Ammon's horn (tissue), 1 donor: ENCODE measurements at regions not wholly inside any gene's neighbourhood (a gene's known extent, or its start where the extent isn't known, plus 50 kb on each side); places are given as distances from the start of the nearest gene placed in this dataset.
"Not testable (repeated sequence)": the region's sequence is repeated elsewhere in the genome, so short reads cannot be mapped to it uniquely, and the experiment has no call there.

Experiments
- DNase-seq: peaks from one replicate; pipeline ENCODE4 v3.0.0-alpha.2; 2016; ENCODE audit warnings: low spot score

DNA sequence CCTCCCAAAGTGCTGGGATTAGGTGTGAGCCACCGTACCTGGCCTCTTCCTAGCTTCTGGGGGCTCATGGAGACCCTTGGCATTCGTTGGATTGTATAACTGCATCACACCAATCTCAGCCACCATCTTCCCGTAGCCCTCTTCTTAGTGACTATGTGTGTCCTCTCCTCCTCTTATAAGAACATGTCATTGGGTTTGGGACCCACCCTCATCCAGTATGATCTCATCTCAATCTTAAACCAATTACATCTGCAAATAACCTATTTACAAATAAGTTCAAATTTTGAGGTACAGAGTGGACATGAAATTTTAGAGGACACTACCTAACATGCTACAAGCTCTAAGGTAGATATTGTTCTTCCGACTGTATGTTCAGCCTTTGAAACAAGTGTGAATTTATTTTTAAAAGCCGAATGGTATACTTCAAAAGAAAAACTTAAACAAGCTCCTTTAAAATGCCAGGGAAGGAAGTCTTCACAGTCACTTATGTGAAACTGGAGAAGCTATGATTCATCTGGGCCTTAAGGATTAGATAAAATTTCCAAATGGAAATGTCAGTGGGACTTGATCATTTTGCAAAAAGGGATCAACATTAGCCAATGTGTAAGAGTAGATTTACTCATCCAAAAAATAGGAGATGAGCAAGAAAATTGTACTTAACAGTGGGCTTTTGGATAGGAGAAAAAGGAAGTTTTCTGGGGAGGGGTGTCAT is 225.7 kb downstream of the MEX3B start:
- DNase-seq = no peak

DNA sequence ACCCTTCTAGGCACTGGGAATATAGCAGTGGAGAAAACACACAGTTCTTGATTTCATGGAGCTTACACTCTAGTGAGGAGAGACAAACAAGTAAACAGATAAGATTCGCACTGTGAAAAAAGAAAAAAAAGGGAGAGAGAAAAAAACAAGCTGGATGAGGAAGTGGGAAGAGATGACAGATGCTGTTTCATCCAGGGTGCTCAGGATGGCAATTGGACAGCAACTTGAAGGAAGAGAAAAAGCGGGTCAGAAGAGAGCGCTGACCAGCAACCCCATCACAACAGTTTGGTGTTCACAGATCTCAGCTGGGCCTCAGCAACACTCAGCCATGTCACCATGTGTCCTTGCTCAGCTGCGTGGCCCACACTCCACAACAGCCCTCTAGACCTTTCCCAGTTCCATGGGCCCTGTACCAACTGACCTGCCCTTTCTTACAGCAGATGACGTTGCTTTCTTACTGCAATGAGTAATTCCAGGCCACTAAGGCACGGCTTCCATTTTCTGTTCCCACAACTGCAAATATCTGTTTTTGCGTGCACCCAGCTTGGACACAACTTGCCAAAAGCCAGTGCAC is 230.8 kb downstream of the MEX3B start:
- DNase-seq = no peak

DNA sequence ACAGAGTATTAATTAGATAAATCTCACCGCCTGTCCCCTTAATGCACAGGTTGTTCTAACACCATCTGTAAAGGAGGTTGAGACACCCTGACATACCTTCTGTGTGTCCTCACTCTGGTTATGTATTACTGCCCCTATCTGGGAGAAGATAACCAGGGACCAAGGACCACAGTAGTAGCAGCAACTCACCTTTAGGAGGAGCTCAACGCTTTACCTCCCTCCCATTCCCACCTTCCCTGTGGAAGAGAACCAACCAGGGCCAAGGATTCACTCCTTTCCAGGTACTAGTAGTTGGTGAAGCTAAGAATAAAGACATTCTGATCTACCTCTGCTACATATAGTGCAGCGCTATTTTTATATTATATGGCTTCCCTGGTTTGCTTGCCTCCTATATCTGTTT is 232.6 kb downstream of the MEX3B start:
- no peak for DNase-seq

DNA sequence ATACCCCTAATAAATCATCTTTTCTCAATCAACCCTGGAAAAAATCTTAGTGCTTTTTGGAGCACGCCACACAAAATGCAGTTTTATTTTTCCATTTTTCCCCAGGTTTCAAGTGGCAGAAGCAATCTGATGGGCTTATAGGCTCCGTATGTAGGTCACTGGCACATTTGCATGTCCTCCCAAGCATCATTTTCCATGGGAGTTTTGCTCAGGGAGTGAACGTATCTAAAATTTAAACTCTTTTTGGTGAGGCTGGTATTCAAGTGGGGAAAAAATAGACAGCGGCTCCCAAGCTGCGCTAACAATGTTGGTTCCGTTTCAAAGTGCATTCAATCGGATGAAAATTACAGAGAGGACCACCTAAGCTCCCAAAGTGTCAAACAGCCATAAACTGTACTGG is 233.4 kb downstream of the MEX3B start:
- no peak for DNase-seq

DNA sequence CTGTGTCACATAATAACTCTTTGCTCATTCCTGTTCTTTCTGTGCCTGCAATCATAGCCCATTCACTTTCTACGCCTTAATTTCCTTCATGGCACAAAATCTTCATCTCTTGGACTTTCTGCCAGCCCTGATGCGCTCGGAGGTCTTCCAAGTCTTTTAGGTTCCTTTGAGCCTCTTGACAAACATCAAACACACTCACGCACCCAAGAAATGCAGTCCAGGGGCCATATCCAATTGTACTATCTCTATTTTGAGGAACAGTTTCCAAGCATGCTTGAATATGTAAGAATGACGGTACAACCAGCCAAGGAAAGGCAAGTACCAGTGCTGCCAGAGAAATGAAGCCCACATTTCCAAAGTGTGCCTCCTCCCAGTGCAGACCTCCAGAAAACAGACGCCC is 234.1 kb downstream of the MEX3B start:
- no peak for DNase-seq

DNA sequence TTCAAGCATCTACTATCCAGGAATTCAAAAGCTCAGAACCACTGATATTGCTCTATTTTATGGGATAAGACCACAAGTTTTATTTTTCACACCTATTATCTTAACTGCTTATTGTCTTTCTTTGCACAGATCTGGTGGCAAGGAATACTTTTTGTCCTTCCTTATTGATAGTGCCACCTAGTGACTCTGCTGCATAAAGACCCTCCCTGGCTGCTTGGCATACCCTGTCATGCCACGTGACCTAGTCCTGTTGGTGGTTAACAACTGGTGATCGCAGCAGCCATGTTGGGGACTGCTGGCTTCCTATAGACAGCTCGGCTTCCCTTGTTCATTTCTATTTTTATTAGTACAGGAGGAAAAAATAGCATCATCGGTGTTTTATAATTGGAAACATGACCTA is 236.3 kb downstream of the MEX3B start:
- DNase-seq = peak; percentile 12

GRCh38 chr15:81807806-81808205 is 238.0 kb downstream of the MEX3B start:
- DNase-seq = no peak

DNA sequence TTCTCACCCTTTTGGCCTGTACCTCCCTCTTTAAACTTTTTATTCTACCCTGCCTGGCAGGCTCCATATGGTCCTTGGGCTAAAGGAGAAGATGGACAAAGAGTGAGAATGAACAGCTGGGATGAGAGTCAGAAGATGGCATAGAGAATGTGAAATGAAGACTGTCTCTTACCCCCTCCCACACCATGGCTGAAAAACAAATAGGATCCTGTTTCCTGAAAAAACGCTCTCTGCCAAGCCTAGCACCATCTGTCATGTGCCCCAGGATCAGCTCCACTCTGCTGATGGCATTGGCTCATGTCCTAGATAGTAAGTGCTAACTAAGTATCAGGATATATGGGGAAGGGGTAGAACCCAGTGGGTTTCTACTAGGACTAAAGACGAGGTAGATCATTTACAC is 238.6 kb downstream of the MEX3B start:
- no peak for DNase-seq

- DNase-seq = no peak
Measured at GRCh38 chr15:81795899-81796298, 249.9 kb downstream of the MEX3B start.

GRCh38 chr15:81792646-81793045 is 253.2 kb downstream of the MEX3B start:
- DNase-seq = no peak

DNA sequence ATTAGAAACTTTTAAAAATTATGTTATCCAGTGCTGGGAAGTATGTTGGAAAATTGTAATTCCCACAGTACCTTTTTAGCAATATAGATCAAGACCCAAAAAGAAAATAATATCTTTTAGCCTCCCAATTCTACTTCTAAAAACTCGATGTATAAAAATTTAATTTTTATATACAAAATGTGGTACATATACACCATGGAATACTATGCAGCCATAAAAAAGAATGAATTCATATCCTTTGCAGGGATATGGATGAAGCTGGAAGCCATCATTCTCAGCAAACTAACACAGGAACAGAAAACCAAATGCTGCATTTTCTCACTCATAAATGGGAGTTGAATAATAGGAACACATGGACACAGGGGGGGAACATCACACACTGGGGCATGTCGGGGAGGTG is 254.5 kb downstream of the MEX3B start:
- DNase-seq = not testable (repeated sequence)

DNA sequence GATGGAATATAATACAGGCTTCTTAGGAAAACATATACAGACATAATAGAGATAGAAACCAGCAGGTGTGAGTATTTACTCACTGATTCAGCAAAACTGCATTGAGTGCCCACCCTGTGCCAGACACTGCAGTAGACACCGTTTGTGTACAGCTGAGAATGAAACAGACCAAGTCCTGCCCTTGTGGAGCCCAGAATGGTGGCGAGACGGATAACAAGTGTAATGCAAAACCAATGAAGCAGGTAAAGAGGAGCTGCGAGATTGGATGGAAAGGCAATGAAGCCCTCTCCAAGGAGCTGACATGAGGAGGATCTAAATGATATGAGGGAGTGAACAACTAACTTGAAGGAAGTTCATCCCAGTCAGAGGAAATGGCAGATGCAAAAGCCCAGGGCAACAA is 256.4 kb downstream of the MEX3B start:
- DNase-seq = no peak

GRCh38 chr15:81786776-81787175 is 259.0 kb downstream of the MEX3B start:
- DNase-seq = no peak

DNA sequence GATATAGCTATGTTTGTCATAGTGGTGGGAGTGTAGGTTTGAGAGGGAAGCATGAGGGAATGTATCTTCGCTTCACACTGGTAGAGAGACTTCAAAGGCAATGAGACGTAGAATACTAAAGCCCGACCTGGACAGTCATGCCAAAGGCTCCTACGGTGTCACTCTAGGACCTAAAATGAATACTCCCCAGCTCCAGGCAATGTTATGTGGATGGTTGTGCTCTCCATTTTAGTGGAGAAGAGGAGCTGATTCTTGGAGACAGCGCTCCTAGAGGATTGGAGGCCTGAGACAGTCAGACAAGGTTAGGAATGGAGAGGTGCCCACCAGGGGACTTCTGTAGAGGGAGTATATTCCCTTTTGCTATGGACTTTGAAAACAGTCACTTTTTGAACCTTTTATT is 260.1 kb downstream of the MEX3B start:
- no peak for DNase-seq

DNA sequence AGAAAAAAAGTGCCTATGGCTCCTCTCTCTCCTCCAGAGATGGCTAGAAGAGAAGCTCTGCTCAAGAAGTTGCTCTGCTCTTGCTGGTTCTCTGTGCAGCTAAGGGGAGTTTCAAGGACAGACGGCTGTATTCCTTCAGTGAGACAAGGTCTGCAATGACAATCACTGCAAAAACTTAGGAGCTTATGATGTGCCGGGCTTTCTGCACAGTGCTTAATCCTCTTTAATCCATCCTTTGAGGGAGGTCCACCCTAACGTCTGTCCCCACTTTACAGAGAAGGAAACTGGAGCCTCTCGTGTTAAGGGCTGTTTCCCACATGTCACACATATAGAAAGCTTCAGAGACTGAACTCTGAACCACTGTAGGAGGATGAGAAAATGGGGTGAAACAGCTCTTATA is 260.6 kb downstream of the MEX3B start:
- no peak for DNase-seq

- DNase-seq = no peak
Measured at GRCh38 chr15:81784751-81785150, 261.1 kb downstream of the MEX3B start.

- no peak for DNase-seq
Measured at GRCh38 chr15:81783586-81783985, 262.2 kb downstream of the MEX3B start.

DNA sequence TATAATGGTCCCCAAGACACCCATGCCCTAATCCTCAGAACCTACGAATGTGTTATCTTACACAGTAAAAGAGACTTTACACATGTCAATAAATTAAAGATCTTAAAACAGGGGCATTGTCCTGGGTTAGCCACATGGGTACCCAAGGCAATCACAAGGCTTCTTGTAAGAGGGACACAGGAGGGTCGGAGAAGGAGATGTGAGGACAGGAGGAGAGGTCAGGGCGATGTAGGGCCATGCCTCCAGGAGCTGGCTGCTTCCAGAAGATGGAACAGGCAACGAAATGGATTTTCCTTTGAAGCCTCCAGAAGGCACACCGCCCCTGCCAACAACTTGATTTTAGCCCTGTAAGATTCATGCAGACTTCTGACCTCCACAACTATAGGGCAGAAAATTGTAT is 262.7 kb downstream of the MEX3B start:
- no peak for DNase-seq

DNA sequence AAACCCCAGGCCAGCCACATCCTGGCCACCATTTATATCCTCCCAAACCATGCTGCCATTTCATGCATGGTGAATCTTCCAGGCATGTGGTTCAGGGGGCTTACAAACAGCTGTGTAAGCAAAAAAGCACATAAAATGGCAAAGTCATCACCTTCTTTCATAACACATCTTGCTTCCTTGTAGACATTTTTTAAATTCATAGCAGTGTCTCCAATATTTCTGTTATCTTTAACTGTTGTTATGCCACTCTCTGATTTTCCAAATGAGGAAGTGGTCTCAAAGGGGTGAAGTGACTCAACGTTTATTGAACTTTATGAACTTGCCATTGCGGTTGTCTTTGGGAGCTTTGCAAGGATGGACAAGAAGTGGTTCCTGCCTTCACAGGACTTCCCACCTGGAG is 264.4 kb downstream of the MEX3B start:
- DNase-seq = no peak

- DNase-seq = no peak
Measured at GRCh38 chr15:81780966-81781365, 264.9 kb downstream of the MEX3B start.

DNA sequence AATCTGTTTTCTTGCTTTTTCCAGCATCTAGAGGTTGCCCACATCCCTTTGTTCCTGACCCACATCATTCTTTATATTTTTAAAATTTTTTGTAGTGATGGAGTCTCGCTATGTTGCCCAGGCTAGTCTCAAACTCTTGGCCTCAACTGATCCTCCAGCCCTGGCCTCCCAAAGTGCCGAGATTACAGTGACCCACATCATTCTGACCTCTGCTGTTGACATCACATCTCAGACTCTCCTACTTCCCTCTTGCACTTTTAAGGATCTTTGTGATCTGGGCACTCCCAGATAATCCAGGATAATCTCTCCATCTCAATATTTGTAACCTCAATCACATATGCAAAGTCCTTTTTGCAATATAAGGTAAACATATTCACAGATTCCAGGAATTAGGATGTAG is 266.6 kb downstream of the MEX3B start:
- DNase-seq = no peak

- no peak for DNase-seq
Measured at GRCh38 chr15:81777546-81777945, 268.3 kb downstream of the MEX3B start.

DNA sequence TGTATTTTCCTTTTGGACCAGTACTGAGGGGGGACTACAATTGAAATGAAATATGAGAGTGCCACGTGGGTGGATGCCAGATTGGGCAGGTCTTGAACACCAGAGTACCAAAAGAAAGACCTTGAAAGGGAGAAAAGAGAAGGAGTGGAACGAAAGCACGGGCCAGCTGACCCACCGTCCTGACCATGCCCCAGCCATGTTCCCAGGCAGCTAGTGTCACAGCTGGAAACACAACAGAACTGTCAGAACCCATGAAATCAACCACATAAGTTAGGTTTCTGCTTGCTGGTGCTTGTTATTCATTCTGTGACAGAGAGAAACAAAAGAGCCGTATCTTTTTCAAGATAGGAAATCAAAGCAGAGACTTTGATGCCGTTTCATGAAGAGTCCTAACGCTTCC is 268.8 kb downstream of the MEX3B start:
- no peak for DNase-seq

GRCh38 chr15:81775779-81776178 is 270.0 kb downstream of the MEX3B start:
- not testable (repeated sequence) for DNase-seq
